ENCODE measurements at regions not wholly inside any gene's neighbourhood (a gene's known extent, or its start where the extent isn't known, plus 50 kb on each side); places are given as distances from the start of the nearest gene placed in this dataset.

DNA sequence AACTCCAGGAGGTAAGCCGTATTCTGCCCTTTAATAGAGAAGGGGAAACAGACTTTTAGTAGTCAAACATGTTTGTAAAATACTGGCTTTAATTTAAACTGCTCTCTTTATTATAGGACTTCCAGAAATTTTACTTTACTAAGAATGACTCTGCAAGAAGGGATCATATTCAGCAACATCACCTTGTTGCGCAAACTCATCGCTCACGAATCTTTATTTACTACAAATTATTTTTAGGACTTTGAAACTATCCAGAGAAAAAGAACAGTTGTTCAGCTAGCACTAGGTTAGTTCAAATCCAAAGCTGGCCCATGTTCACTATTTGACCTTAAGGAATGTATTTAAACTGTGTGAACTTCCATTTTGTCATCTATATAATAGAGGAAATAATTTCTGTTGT is 498.3 kb upstream of the TENM4 start:
- Histone ChIP-seq H2AFZ (ENCODE audit: low read length) (no peak overlapping the region), H4K91ac (ENCODE audit: insufficient read length, low read depth, low read length) (no peak overlapping the region), H3K4me1 (ENCODE audit: insufficient read depth, low read length) (0 out of 2 replicates have a peak, but pooled peaks cover 2% of the 10 kb centered on the region), H4K5ac (ENCODE audit: insufficient read length, low read depth, low read length) (no peak overlapping the region), H3K14ac (ENCODE audit: insufficient read depth, low read length) (no peak overlapping the region), H2BK5ac (ENCODE audit: insufficient read length, low read length) (no peak overlapping the region), H3K56ac (ENCODE audit: insufficient read length, low read depth, low read length) (no peak overlapping the region), H4K20me1 (ENCODE audit: control insufficient read depth, insufficient read depth, insufficient read length) (no peaks in the 10 kb centered on the region), H2BK20ac (ENCODE audit: low read depth, low read length, poor library complexity, severe bottlenecking) (no peak overlapping the region), H3K79me1 (ENCODE audit: insufficient read depth, low read depth, low read length, poor library complexity, severe bottlenecking) (no peaks in the 10 kb centered on the region), H2BK15ac (ENCODE audit: low read depth, low read length) (no peak overlapping the region), H2BK12ac (ENCODE audit: insufficient read length, low read depth, low read length) (no peak overlapping the region), H2BK120ac (ENCODE audit: low read depth, low read length, poor library complexity, severe bottlenecking) (no peak overlapping the region), H3K27ac (ENCODE audit: insufficient read length, low read depth, low read length) (no peak overlapping the region), H3K4me2 (ENCODE audit: insufficient read depth, insufficient read length, low read length) (no peak overlapping the region), H3K79me2 (ENCODE audit: insufficient read depth, low read length) (no peaks in the 10 kb centered on the region), H3K23ac (ENCODE audit: insufficient read length, low read depth, low read length) (no peak overlapping the region), H3K18ac (ENCODE audit: insufficient read length, low read depth, low read length) (no peak overlapping the region), H3K27me3 (ENCODE audit: insufficient read depth, low read length) (no peaks in the 10 kb centered on the region), H4K8ac (replicated peaks; ENCODE audit: insufficient read length, low read depth, low read length) (no peak overlapping the region), H3K4ac (ENCODE audit: low read depth, low read length) (no peak overlapping the region), H3K23me2 (ENCODE audit: insufficient read length, low read depth, low read length, poor library complexity, severe bottlenecking) (no peaks in the 10 kb centered on the region), H3T11ph (ENCODE audit: low read length) (no peak overlapping the region), H3K9ac (ENCODE audit: extremely low read depth, insufficient read length, low read length) (no peak overlapping the region), H3K9me3 (ENCODE audit: control insufficient read depth, low read depth, low read length) (no peaks in the 10 kb centered on the region), H2AK5ac (ENCODE audit: insufficient read length, low read length) (no peak overlapping the region)
- H3K27me3 Mint-ChIP-seq (ENCODE audit: low read depth): no peaks in the 10 kb centered on the region
- H3K36me3 Mint-ChIP-seq (ENCODE audit: insufficient read depth in 1 of 3, low read depth in 3 of 3): peaks cover 0 to 1% (median 0%) of the 10 kb centered on the region in 3 experiments; a peak in 1 of 7 replicates
- no peaks in the 10 kb centered on the region for H3K9me3 Mint-ChIP-seq
- no CpG with 5 or more reads among the region's 4 CpGs for WGBS (ENCODE audit: extremely low coverage, insufficient read length, low lambda C conversion rate)
- H3K4me3 Mint-ChIP-seq: no peak overlapping the region
- no peak overlapping the region for H3K27ac Mint-ChIP-seq
- peaks cover 11 to 17% of the 10 kb centered on the region in 2 experiments for H3K4me1 Mint-ChIP-seq
- TF ChIP-seq, protein P1, sequence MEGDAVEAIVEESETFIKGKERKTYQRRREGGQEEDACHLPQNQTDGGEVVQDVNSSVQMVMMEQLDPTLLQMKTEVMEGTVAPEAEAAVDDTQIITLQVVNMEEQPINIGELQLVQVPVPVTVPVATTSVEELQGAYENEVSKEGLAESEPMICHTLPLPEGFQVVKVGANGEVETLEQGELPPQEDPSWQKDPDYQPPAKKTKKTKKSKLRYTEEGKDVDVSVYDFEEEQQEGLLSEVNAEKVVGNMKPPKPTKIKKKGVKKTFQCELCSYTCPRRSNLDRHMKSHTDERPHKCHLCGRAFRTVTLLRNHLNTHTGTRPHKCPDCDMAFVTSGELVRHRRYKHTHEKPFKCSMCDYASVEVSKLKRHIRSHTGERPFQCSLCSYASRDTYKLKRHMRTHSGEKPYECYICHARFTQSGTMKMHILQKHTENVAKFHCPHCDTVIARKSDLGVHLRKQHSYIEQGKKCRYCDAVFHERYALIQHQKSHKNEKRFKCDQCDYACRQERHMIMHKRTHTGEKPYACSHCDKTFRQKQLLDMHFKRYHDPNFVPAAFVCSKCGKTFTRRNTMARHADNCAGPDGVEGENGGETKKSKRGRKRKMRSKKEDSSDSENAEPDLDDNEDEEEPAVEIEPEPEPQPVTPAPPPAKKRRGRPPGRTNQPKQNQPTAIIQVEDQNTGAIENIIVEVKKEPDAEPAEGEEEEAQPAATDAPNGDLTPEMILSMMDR (conservative IDR thresholded peaks at IDR 0.05): no peak
- no peak for DNase-seq

Data from H9 (cell line).